GM19452 (cell line): ENCODE measurements at regions not wholly inside any gene's neighbourhood (a gene's known extent, or its start where the extent isn't known, plus 50 kb on each side); places are given as distances from the start of the nearest gene placed in this dataset.
A peak's percentile ranks its signal among the peaks of the same experiment; 100 is the strongest.
"Not testable (repeated sequence)": the region's sequence is repeated elsewhere in the genome, so short reads cannot be mapped to it uniquely, and the experiment has no call there.

Experiments used
- ATAC-seq: cut with Tn5 transposase; IDR thresholded peaks from one replicate; pipeline ENCODE4 v1.9.1; 2021; ENCODE audit not compliant: unreplicated experiment

- ATAC-seq = peak; percentile 33
Observed at GRCh38 chr9:39463696-39464095, 108.2 kb downstream of the SPATA31A1 start.

- peak; percentile 98 for ATAC-seq
Observed at GRCh38 chr9:39464122-39464777, 108.8 kb downstream of the SPATA31A1 start.

GRCh38 chr9:39474499-39474898, 119.0 kb downstream of the SPATA31A1 start:
- ATAC-seq = peak; percentile 99

GRCh38 chr9:39483073-39483472, 127.6 kb downstream of the SPATA31A1 start:
- ATAC-seq = not testable (repeated sequence)

- ATAC-seq = peak; percentile 36
Observed at GRCh38 chr9:39483880-39484279, 128.4 kb downstream of the SPATA31A1 start.

- peak; percentile 85 for ATAC-seq
Observed at GRCh38 chr9:39484292-39484691, 128.8 kb downstream of the SPATA31A1 start.

GRCh38 chr9:39487477-39487876, 132.0 kb downstream of the SPATA31A1 start:
- ATAC-seq = not testable (repeated sequence)

GRCh38 chr9:39496248-39496647, 140.8 kb downstream of the SPATA31A1 start:
- ATAC-seq = not testable (repeated sequence)

- not testable (repeated sequence) for ATAC-seq
Observed at GRCh38 chr9:39503178-39503577, 147.7 kb downstream of the SPATA31A1 start.

- ATAC-seq = not testable (repeated sequence)
Observed at GRCh38 chr9:39527387-39528029, 172.0 kb downstream of the SPATA31A1 start.

GRCh38 chr9:39532597-39532996, 177.1 kb downstream of the SPATA31A1 start:
- ATAC-seq = not testable (repeated sequence)

GRCh38 chr9:39533001-39533762, 177.7 kb downstream of the SPATA31A1 start:
- not testable (repeated sequence) for ATAC-seq

- ATAC-seq = not testable (repeated sequence)
Observed at GRCh38 chr9:39533763-39534548, 178.5 kb downstream of the SPATA31A1 start.

GRCh38 chr9:39534897-39535296, 179.4 kb downstream of the SPATA31A1 start:
- ATAC-seq = not testable (repeated sequence)

- not testable (repeated sequence) for ATAC-seq
Observed at GRCh38 chr9:39542157-39542556, 186.7 kb downstream of the SPATA31A1 start.

GRCh38 chr9:39545079-39545478, 189.6 kb downstream of the SPATA31A1 start:
- not testable (repeated sequence) for ATAC-seq

GRCh38 chr9:39550573-39550972, 195.1 kb downstream of the SPATA31A1 start:
- ATAC-seq = not testable (repeated sequence)

- ATAC-seq = not testable (repeated sequence)
Observed at GRCh38 chr9:39551544-39551943, 196.1 kb downstream of the SPATA31A1 start.

- ATAC-seq = not testable (repeated sequence)
Observed at GRCh38 chr9:39552242-39552881, 196.9 kb downstream of the SPATA31A1 start.

- not testable (repeated sequence) for ATAC-seq
Observed at GRCh38 chr9:39554352-39554751, 198.9 kb downstream of the SPATA31A1 start.
